GM12878 (cell line): ENCODE measurements at regions not wholly inside any gene's neighbourhood (a gene's known extent, or its start where the extent isn't known, plus 50 kb on each side); places are given as distances from the start of the nearest gene placed in this dataset.

Experiments
- CHD1 ChIP-seq: IDR thresholded peaks from 2 replicates; pipeline ENCODE4 v1.6.1; 2012; ENCODE audit warnings: low read depth, low read length, improper control_type of control experiment
- EZH2 ChIP-seq: IDR thresholded peaks from 2 replicates; pipeline ENCODE4 v1.6.1; 2012; ENCODE audit warnings: low read depth, mild to moderate bottlenecking, control low read depth, inconsistent platforms, low read length, borderline replicate concordance; ENCODE audit not compliant: control insufficient read depth
- ZZZ3 ChIP-seq: IDR thresholded peaks from 2 replicates; pipeline ENCODE4 v1.6.1; 2011; ENCODE audit warnings: low read depth; ENCODE audit not compliant: control insufficient read depth, insufficient read length
- TF ChIP-seq, protein P1 (sequence below): IDR thresholded peaks from 2 replicates; pipeline ENCODE4 v1.6.1; 2012; ENCODE audit warnings: low read length, inconsistent platforms
- TF ChIP-seq, protein P2 (sequence below), 3 experiments: IDR thresholded peaks in 2 of 3; conservative IDR thresholded peaks in 1 of 3; 2 replicates each; pipeline ENCODE4 v1.5.1; 2011; ENCODE audit warnings: low read depth in 3 of 3, low read length in 3 of 3, mild to moderate bottlenecking in 3 of 3, control low read depth in 2 of 3, moderate library complexity in 2 of 3, inconsistent platforms in 1 of 3, mixed read lengths in 1 of 3; ENCODE audit not compliant: control insufficient read depth in 2 of 3, insufficient read depth in 1 of 3; ENCODE audit errors: extremely low read depth in 1 of 3
- TF ChIP-seq, protein P3 (sequence below): IDR thresholded peaks from 2 replicates; pipeline ENCODE4 v1.6.1; 2012; ENCODE audit warnings: low read depth, low read length, improper control_type of control experiment
- TF ChIP-seq, protein P4 (sequence below): IDR thresholded peaks from 2 replicates; pipeline ENCODE4 v1.6.1; 2012; ENCODE audit warnings: low read depth, low read length, improper control_type of control experiment
- TF ChIP-seq, protein P5 (sequence below): fragments of 450-650 bp; formaldehyde crosslinking; IDR thresholded peaks from 2 replicates; pipeline ENCODE4 v1.5.0; 2022; ENCODE audit warnings: mild to moderate bottlenecking, missing genetic modification characterization

DNA sequence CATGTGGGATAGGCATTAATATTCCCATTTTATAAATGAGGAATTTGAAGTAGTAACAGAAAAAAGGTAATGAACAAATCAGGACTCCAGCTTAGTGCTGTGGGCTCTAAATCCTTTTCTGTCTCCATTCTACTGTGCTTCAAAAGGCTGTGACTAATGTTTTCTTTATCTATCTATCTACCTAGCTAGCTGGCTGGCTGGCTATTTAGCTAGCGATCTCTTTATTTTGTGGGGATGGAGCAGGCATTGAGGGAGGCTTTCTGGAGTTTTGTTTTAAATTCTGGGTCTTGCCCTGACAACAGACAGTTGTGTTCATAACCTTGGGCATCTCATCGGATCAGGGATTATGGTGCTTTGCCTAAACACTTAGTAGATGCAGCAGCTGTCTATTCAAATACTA is 139.2 kb downstream of the SOX4 start:
- TF ChIP-seq, protein P1, sequence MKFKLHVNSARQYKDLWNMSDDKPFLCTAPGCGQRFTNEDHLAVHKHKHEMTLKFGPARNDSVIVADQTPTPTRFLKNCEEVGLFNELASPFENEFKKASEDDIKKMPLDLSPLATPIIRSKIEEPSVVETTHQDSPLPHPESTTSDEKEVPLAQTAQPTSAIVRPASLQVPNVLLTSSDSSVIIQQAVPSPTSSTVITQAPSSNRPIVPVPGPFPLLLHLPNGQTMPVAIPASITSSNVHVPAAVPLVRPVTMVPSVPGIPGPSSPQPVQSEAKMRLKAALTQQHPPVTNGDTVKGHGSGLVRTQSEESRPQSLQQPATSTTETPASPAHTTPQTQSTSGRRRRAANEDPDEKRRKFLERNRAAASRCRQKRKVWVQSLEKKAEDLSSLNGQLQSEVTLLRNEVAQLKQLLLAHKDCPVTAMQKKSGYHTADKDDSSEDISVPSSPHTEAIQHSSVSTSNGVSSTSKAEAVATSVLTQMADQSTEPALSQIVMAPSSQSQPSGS, result no peak
- TF ChIP-seq, protein P2, sequence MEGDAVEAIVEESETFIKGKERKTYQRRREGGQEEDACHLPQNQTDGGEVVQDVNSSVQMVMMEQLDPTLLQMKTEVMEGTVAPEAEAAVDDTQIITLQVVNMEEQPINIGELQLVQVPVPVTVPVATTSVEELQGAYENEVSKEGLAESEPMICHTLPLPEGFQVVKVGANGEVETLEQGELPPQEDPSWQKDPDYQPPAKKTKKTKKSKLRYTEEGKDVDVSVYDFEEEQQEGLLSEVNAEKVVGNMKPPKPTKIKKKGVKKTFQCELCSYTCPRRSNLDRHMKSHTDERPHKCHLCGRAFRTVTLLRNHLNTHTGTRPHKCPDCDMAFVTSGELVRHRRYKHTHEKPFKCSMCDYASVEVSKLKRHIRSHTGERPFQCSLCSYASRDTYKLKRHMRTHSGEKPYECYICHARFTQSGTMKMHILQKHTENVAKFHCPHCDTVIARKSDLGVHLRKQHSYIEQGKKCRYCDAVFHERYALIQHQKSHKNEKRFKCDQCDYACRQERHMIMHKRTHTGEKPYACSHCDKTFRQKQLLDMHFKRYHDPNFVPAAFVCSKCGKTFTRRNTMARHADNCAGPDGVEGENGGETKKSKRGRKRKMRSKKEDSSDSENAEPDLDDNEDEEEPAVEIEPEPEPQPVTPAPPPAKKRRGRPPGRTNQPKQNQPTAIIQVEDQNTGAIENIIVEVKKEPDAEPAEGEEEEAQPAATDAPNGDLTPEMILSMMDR (IDR thresholded peaks at IDR 0.05 in 2 of 3, conservative IDR thresholded peaks at IDR 0.05 in 1 of 3; ENCODE audit: control insufficient read depth in 2 of 3, extremely low read depth in 1 of 3, insufficient read depth in 1 of 3, low read depth in 3 of 3, low read length in 3 of 3), result no peak
- TF ChIP-seq, protein P3, sequence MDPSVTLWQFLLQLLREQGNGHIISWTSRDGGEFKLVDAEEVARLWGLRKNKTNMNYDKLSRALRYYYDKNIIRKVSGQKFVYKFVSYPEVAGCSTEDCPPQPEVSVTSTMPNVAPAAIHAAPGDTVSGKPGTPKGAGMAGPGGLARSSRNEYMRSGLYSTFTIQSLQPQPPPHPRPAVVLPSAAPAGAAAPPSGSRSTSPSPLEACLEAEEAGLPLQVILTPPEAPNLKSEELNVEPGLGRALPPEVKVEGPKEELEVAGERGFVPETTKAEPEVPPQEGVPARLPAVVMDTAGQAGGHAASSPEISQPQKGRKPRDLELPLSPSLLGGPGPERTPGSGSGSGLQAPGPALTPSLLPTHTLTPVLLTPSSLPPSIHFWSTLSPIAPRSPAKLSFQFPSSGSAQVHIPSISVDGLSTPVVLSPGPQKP, result no peak
- TF ChIP-seq, protein P4, sequence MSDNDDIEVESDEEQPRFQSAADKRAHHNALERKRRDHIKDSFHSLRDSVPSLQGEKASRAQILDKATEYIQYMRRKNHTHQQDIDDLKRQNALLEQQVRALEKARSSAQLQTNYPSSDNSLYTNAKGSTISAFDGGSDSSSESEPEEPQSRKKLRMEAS, result no peak
- TF ChIP-seq ZZZ3 (no peak), CHD1 (no peak), EZH2 (no peak)
- TF ChIP-seq, protein P5, sequence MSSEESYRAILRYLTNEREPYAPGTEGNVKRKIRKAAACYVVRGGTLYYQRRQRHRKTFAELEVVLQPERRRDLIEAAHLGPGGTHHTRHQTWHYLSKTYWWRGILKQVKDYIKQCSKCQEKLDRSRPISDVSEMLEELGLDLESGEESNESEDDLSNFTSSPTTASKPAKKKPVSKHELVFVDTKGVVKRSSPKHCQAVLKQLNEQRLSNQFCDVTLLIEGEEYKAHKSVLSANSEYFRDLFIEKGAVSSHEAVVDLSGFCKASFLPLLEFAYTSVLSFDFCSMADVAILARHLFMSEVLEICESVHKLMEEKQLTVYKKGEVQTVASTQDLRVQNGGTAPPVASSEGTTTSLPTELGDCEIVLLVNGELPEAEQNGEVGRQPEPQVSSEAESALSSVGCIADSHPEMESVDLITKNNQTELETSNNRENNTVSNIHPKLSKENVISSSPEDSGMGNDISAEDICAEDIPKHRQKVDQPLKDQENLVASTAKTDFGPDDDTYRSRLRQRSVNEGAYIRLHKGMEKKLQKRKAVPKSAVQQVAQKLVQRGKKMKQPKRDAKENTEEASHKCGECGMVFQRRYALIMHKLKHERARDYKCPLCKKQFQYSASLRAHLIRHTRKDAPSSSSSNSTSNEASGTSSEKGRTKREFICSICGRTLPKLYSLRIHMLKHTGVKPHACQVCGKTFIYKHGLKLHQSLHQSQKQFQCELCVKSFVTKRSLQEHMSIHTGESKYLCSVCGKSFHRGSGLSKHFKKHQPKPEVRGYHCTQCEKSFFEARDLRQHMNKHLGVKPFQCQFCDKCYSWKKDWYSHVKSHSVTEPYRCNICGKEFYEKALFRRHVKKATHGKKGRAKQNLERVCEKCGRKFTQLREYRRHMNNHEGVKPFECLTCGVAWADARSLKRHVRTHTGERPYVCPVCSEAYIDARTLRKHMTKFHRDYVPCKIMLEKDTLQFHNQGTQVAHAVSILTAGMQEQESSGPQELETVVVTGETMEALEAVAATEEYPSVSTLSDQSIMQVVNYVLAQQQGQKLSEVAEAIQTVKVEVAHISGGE (CRISPR knock-in tag), result no peak
